PC-9 (cell line): ENCODE measurements at regions not wholly inside any gene's neighbourhood (a gene's known extent, or its start where the extent isn't known, plus 50 kb on each side); places are given as distances from the start of the nearest gene placed in this dataset.

Experiments used
- EZH2 ChIP-seq: fragments of 200-600 bp; sonication (generic); IDR thresholded peaks from 2 replicates; pipeline ENCODE4 v1.8.0; 2017; ENCODE audit warnings: antibody characterized with exemption, low read depth
- TF ChIP-seq, protein P1 (sequence below): fragments of 200-600 bp; sonication (generic); conservative IDR thresholded peaks from 2 replicates; pipeline ENCODE4 v1.6.1; 2017; ENCODE audit warnings: mixed run types, antibody characterized with exemption, mild to moderate bottlenecking, moderate library complexity

DNA sequence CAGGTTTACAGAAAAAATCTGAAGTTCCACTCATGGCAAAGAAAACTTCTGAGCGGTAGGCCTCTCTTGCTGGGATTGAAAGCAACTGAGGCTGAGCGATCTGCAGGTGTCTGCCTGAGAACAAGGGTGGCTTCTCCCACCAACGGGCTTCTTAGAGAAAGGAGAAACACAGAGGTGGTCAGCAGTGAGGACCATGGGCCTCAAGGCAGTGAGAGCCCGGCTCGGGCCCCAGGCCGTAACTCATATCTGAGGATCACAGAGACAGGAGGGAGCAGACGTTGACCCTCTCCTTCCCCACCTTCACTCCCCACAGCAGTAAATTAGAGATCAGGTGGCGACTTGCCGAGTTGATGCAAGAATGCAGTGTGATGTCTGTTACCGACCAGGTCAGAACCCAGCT lies 50.9 kb upstream of the RTL6 start:
- TF ChIP-seq, protein P1, sequence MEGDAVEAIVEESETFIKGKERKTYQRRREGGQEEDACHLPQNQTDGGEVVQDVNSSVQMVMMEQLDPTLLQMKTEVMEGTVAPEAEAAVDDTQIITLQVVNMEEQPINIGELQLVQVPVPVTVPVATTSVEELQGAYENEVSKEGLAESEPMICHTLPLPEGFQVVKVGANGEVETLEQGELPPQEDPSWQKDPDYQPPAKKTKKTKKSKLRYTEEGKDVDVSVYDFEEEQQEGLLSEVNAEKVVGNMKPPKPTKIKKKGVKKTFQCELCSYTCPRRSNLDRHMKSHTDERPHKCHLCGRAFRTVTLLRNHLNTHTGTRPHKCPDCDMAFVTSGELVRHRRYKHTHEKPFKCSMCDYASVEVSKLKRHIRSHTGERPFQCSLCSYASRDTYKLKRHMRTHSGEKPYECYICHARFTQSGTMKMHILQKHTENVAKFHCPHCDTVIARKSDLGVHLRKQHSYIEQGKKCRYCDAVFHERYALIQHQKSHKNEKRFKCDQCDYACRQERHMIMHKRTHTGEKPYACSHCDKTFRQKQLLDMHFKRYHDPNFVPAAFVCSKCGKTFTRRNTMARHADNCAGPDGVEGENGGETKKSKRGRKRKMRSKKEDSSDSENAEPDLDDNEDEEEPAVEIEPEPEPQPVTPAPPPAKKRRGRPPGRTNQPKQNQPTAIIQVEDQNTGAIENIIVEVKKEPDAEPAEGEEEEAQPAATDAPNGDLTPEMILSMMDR = no peak
- no peak for TF ChIP-seq EZH2
